ENCODE measurements at regions not wholly inside any gene's neighbourhood (a gene's known extent, or its start where the extent isn't known, plus 50 kb on each side); places are given as distances from the start of the nearest gene placed in this dataset.

DNA sequence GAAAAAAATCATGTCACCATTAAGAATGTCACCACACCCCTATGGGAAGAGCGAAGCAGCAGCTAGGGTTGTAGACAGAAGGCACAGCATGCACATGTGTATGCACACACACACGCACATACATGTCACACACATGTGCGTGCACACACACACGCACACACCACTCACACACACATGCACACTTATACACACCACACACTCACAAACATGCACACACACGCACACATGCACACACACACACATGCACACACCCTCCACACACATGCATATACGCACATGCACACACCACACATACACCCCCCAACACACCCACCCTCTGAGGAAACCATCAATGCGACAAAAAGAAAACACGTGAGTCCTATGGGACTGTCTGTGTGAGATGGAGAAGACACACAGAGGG, 205.4 kb downstream of the ENGASE start:
- no peak overlapping the region for H3K4me3 Mint-ChIP-seq
- no peaks in the 10 kb centered on the region for H3K9me3 Mint-ChIP-seq
- H3K4me1 Mint-ChIP-seq (ENCODE audit: low read depth), result peaks cover 3% of the 10 kb centered on the region
- ATAC-seq (no peak), DNase-seq (no peak)
- CTCF ChIA-PET, result no interaction called here
- H3K36me3 Mint-ChIP-seq (ENCODE audit: low read depth), result no peaks in the 10 kb centered on the region
- H3K27me3 Mint-ChIP-seq, result no peaks in the 10 kb centered on the region
- H3K27ac Mint-ChIP-seq, result no peak overlapping the region
- TF ChIP-seq, protein P1, sequence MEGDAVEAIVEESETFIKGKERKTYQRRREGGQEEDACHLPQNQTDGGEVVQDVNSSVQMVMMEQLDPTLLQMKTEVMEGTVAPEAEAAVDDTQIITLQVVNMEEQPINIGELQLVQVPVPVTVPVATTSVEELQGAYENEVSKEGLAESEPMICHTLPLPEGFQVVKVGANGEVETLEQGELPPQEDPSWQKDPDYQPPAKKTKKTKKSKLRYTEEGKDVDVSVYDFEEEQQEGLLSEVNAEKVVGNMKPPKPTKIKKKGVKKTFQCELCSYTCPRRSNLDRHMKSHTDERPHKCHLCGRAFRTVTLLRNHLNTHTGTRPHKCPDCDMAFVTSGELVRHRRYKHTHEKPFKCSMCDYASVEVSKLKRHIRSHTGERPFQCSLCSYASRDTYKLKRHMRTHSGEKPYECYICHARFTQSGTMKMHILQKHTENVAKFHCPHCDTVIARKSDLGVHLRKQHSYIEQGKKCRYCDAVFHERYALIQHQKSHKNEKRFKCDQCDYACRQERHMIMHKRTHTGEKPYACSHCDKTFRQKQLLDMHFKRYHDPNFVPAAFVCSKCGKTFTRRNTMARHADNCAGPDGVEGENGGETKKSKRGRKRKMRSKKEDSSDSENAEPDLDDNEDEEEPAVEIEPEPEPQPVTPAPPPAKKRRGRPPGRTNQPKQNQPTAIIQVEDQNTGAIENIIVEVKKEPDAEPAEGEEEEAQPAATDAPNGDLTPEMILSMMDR (IDR thresholded peaks at IDR 0.05), result no peak
- intact Hi-C loops (cut with micrococcal nuclease), result no loop called here
- POLR2A ChIA-PET, result no interaction called here

DNA sequence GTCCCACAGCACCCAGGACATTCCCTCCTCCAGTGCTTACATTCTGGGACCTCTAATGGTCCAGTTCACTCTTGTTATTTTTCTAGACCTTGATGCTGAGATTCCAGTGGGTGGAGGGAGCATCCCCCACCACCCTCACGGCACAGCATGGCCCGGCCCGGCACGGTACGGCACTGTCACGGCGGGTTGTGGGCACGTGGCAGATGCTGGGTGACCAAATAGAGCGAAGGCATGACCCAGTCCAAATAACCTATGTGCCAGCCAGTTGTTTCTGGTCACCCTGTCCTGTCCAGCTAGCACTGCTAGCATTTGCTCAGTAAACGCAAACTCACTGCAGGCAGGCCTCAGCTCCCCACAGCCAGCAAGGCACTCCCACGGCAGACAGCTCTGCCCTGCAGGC, 204.7 kb downstream of the ENGASE start:
- H3K27me3 Mint-ChIP-seq, result no peaks in the 10 kb centered on the region
- H3K4me3 Mint-ChIP-seq, result no peak overlapping the region

DNA sequence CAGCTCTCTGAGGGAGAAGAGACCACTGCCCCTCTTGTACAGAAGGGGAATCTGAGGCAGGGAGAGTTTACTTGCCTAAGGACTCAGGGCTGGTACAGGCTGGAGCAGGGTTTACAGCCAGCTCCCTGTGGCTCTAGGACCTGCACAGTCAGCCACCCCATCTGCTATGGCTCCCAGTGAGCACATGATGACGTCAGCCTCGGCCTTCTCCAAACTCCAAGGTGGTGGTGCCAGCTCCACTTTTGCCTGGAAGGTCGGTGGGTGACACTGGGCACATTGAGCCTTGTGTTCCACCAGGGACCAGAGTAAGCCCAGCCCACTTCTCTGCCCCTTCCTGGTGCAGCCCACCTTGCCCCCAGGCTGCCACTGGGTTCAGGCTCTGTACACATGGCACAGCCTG, 202.2 kb downstream of the ENGASE start:
- DNase-seq (no peak), ATAC-seq (no peak)
- H3K9me3 Mint-ChIP-seq, result no peaks in the 10 kb centered on the region
- intact Hi-C loops (cut with micrococcal nuclease), result no loop called here
- H3K27me3 Mint-ChIP-seq, result peaks cover 1% of the 10 kb centered on the region
- no peaks in the 10 kb centered on the region for H3K36me3 Mint-ChIP-seq (ENCODE audit: low read depth)
- CTCF ChIA-PET, result interaction anchor here (1.6 kb wide), 1 partner anchor 189 kb away, joined by 5 read pairs; no protein-coding TSS in a partner anchor
- TF ChIP-seq, protein P1 (IDR thresholded peaks at IDR 0.05), result no peak
- peaks cover 3% of the 10 kb centered on the region for H3K4me1 Mint-ChIP-seq (ENCODE audit: low read depth)
- POLR2A ChIA-PET, result no interaction called here
- H3K27ac Mint-ChIP-seq, result no peak overlapping the region
- no peak overlapping the region for H3K4me3 Mint-ChIP-seq

More for the DNA sequence above, 204.7 kb downstream of the ENGASE start:
- Mint-ChIP-seq H3K9me3 (no peaks in the 10 kb centered on the region), H3K4me1 (ENCODE audit: low read depth) (peaks cover 3% of the 10 kb centered on the region), H3K36me3 (ENCODE audit: low read depth) (no peaks in the 10 kb centered on the region), H3K27ac (no peak overlapping the region)
- ChIA-PET POLR2A (no interaction called here), CTCF (no interaction called here)
- TF ChIP-seq, protein P1 (IDR thresholded peaks at IDR 0.05), result no peak
- ATAC-seq (no peak), DNase-seq (no peak)
- intact Hi-C loops (cut with micrococcal nuclease), result no loop called here

DNA sequence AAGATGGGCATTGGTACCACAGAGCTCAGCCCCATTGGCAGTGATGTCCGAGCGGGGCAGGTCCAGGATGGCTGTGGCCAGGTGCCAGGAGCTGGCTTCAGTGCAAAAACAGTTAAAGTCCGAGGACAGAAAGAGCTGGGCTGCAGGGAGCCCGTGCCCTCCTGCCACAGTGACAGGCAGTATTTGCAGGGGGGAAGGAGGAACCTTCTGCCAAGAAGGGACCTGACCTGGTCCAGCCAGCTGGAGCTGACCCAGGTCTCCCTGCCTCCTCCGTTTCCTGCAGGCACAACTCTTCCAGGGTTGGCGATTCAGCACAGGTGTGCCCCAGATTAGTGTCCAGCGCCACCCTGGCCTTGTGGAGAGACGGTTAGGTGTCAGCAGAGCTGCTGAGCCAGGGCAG, 199.0 kb downstream of the ENGASE start:
- TF ChIP-seq, protein P1 (IDR thresholded peaks at IDR 0.05), result no peak
- Mint-ChIP-seq H3K4me1 (ENCODE audit: low read depth) (peaks cover 3% of the 10 kb centered on the region), H3K27me3 (peaks cover 12% of the 10 kb centered on the region), H3K4me3 (no peak overlapping the region), H3K36me3 (ENCODE audit: low read depth) (no peaks in the 10 kb centered on the region), H3K27ac (no peak overlapping the region), H3K9me3 (no peaks in the 10 kb centered on the region)
- ChIA-PET CTCF (no interaction called here), POLR2A (interaction anchor here (0.6 kb wide), 1 partner anchor 1148 kb away, joined by 3 read pairs; no protein-coding TSS in a partner anchor)
- ATAC-seq (no peak), DNase-seq (no peak)
- intact Hi-C loops (cut with micrococcal nuclease), result no loop called here

DNA sequence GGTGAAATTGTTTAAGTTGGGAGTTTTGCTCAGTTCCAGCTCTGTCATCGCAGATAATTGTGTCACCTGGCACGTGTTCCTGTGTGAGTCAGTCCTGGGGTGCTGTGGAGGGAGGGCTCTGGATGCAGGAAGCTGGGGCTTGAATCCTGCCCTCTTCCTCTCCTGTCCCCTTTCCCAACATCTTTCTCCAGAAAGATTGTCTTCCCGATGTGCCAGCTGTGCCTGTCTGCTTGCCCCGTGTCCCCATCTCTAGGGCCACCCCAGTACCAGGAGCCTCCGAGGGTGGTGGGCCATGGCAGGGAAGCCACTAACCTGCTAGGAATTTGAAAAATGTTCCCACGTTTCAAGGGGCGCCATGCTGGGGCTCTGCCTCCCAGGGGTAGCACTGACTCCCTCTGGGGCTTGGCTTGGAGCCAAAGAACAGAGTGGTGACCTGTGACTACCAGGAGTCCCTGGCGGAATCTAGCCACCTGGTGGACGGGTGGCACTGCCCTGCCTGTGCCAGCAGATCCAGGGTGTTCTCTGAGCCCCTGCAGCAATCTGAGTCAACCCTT, 198.1 kb downstream of the ENGASE start:
- H3K4me1 Mint-ChIP-seq (ENCODE audit: low read depth), result peaks cover 3% of the 10 kb centered on the region
- no peak overlapping the region for H3K4me3 Mint-ChIP-seq
- no peaks in the 10 kb centered on the region for H3K9me3 Mint-ChIP-seq
- H3K36me3 Mint-ChIP-seq (ENCODE audit: low read depth), result no peaks in the 10 kb centered on the region
- TF ChIP-seq, protein P1 (IDR thresholded peaks at IDR 0.05), result no peak
- peaks cover 15% of the 10 kb centered on the region for H3K27me3 Mint-ChIP-seq
- DNase-seq (no peak), ATAC-seq (no peak)
- ChIA-PET POLR2A (no interaction called here), CTCF (no interaction called here)
- no peak overlapping the region for H3K27ac Mint-ChIP-seq
- intact Hi-C loops (cut with micrococcal nuclease), result no loop called here
